ENCODE measurements at regions not wholly inside any gene's neighbourhood (a gene's known extent, or its start where the extent isn't known, plus 50 kb on each side); places are given as distances from the start of the nearest gene placed in this dataset.

- Histone ChIP-seq H3K27me3 (ENCODE audit: insufficient read depth, low read depth, low read length) (no peaks in the 10 kb centered on the region), H3K9me3 (ENCODE audit: low read length) (no peaks in the 10 kb centered on the region), H3F3A (ENCODE audit: insufficient read depth, low read length, poor library complexity, severe bottlenecking) (no peaks in the 10 kb centered on the region), H3K36me3 (ENCODE audit: insufficient read depth, low read length) (no peaks in the 10 kb centered on the region), H3K9ac (ENCODE audit: low read length) (no peak overlapping the region), H3K79me2 (replicated peaks; ENCODE audit: insufficient read depth, low read length) (no peaks in the 10 kb centered on the region), H3K4me3 (ENCODE audit: low read length) (no peak overlapping the region), H4K20me1 (ENCODE audit: insufficient read depth) (no peaks in the 10 kb centered on the region), H3K27ac (ENCODE audit: low read length) (no peak overlapping the region), H3K9me2 (ENCODE audit: insufficient read depth, low read length) (no peaks in the 10 kb centered on the region), H2AFZ (ENCODE audit: low read depth, low read length) (no peak overlapping the region), H3K4me2 (ENCODE audit: low read length) (no peak overlapping the region)
- TF ChIP-seq SMC3 (conservative IDR thresholded peaks at IDR 0.05; ENCODE audit: poor library complexity): no peak
- no peak for TF ChIP-seq MXI1 (conservative IDR thresholded peaks at IDR 0.05; ENCODE audit: poor library complexity, severe bottlenecking)
- TF ChIP-seq TAF1 (IDR thresholded peaks at IDR 0.05; ENCODE audit: low read depth): no peak
- TF ChIP-seq EZH2 (IDR thresholded peaks at IDR 0.05; ENCODE audit: borderline replicate concordance, insufficient read depth, low read length, poor library complexity, severe bottlenecking): no peak
- no peak for TF ChIP-seq CTCF (IDR thresholded peaks at IDR 0.05; ENCODE audit: poor library complexity, severe bottlenecking)
- TF ChIP-seq REST (IDR thresholded peaks at IDR 0.05; ENCODE audit: borderline replicate concordance): no peak
- no peak for TF ChIP-seq RAD21 (conservative IDR thresholded peaks at IDR 0.05)
- no peak for TF ChIP-seq POLR2AphosphoS5 (IDR thresholded peaks at IDR 0.05)
- TF ChIP-seq EP300 (conservative IDR thresholded peaks at IDR 0.05; ENCODE audit: poor library complexity, severe bottlenecking): no peak
Measured at GRCh38 chr10:129329385-129330055, 137.5 kb upstream of the MGMT start.

- Histone ChIP-seq H3K9me2 (ENCODE audit: insufficient read depth, low read length) (no peaks in the 10 kb centered on the region), H3K9ac (ENCODE audit: low read length) (no peak overlapping the region), H3K79me2 (replicated peaks; ENCODE audit: insufficient read depth, low read length) (no peaks in the 10 kb centered on the region), H3K36me3 (ENCODE audit: insufficient read depth, low read length) (no peaks in the 10 kb centered on the region), H3K4me3 (ENCODE audit: low read length) (no peak overlapping the region), H3K27me3 (ENCODE audit: insufficient read depth, low read depth, low read length) (no peaks in the 10 kb centered on the region), H3K4me2 (ENCODE audit: low read length) (no peak overlapping the region), H3K9me3 (ENCODE audit: low read length) (no peaks in the 10 kb centered on the region), H3F3A (ENCODE audit: insufficient read depth, low read length, poor library complexity, severe bottlenecking) (no peaks in the 10 kb centered on the region), H2AFZ (ENCODE audit: low read depth, low read length) (no peak overlapping the region), H3K27ac (ENCODE audit: low read length) (no peak overlapping the region), H4K20me1 (ENCODE audit: insufficient read depth) (no peaks in the 10 kb centered on the region)
- TF ChIP-seq CTCF (IDR thresholded peaks at IDR 0.05; ENCODE audit: poor library complexity, severe bottlenecking) (no peak), SMC3 (conservative IDR thresholded peaks at IDR 0.05; ENCODE audit: poor library complexity) (no peak), REST (IDR thresholded peaks at IDR 0.05; ENCODE audit: borderline replicate concordance) (no peak), EZH2 (IDR thresholded peaks at IDR 0.05; ENCODE audit: borderline replicate concordance, insufficient read depth, low read length, poor library complexity, severe bottlenecking) (no peak), MXI1 (conservative IDR thresholded peaks at IDR 0.05; ENCODE audit: poor library complexity, severe bottlenecking) (no peak), RAD21 (conservative IDR thresholded peaks at IDR 0.05) (no peak), EP300 (conservative IDR thresholded peaks at IDR 0.05; ENCODE audit: poor library complexity, severe bottlenecking) (no peak), POLR2AphosphoS5 (IDR thresholded peaks at IDR 0.05) (no peak), TAF1 (IDR thresholded peaks at IDR 0.05; ENCODE audit: low read depth) (no peak)
Measured at GRCh38 chr10:129330211-129330610, 136.8 kb upstream of the MGMT start.
